Activated CD8-positive, alpha-beta memory T cell treated with anti-CD3 and anti-CD28 coated beads for 48 hours (primary cell): ENCODE measurements at regions not wholly inside any gene's neighbourhood (a gene's known extent, or its start where the extent isn't known, plus 50 kb on each side); places are given as distances from the start of the nearest gene placed in this dataset.
A peak's percentile ranks its signal among the peaks of the same experiment; 100 is the strongest.

Source experiments
- DNase-seq, 3 experiments: peaks; one replicate each; pipeline ENCODE4 v3.0.0-alpha.2; 2020; ENCODE audit warnings: low read depth in 2 of 3, low spot score in 2 of 3

GRCh38 chr2:42863320-42863719 is 70.9 kb upstream of the HAAO start:
- no peak for DNase-seq

GRCh38 chr2:42862669-42863185 is 70.3 kb upstream of the HAAO start:
- DNase-seq: no peak

- no peak for DNase-seq
Observed at GRCh38 chr2:42861321-42861720, 68.9 kb upstream of the HAAO start.

GRCh38 chr2:42860319-42861094 is 68.1 kb upstream of the HAAO start:
- no peak for DNase-seq

- no peak for DNase-seq
Observed at GRCh38 chr2:42859791-42860190, 67.4 kb upstream of the HAAO start.

GRCh38 chr2:42859006-42859552 is 66.7 kb upstream of the HAAO start:
- peak in 2 of 3 experiments; percentile 76 to 87 for DNase-seq

- DNase-seq: no peak
Observed at GRCh38 chr2:42858140-42859005, 66.0 kb upstream of the HAAO start.

GRCh38 chr2:42856891-42857632 is 64.7 kb upstream of the HAAO start:
- DNase-seq: no peak

GRCh38 chr2:42856106-42856860 is 63.9 kb upstream of the HAAO start:
- no peak for DNase-seq

GRCh38 chr2:42855221-42855970 is 63.0 kb upstream of the HAAO start:
- DNase-seq: no peak

- DNase-seq: no peak
Observed at GRCh38 chr2:42854207-42854818, 61.9 kb upstream of the HAAO start.

- DNase-seq: no peak
Observed at GRCh38 chr2:42853549-42854206, 61.3 kb upstream of the HAAO start.

- DNase-seq: no peak
Observed at GRCh38 chr2:42852798-42853197, 60.4 kb upstream of the HAAO start.

GRCh38 chr2:42851740-42852250 is 59.4 kb upstream of the HAAO start:
- DNase-seq: no peak

GRCh38 chr2:42851186-42851585 is 58.8 kb upstream of the HAAO start:
- DNase-seq: no peak

GRCh38 chr2:42850016-42850805 is 57.8 kb upstream of the HAAO start:
- DNase-seq: no peak

GRCh38 chr2:42849311-42849710 is 56.9 kb upstream of the HAAO start:
- no peak for DNase-seq
